DMS53 treated with DMSO at 0.1 percent for 48 hours (cell line): ENCODE measurements at regions not wholly inside any gene's neighbourhood (a gene's known extent, or its start where the extent isn't known, plus 50 kb on each side); places are given as distances from the start of the nearest gene placed in this dataset.
"Not testable (repeated sequence)": the region's sequence is repeated elsewhere in the genome, so short reads cannot be mapped to it uniquely, and the experiment has no call there.

Source experiments
- DNase-seq: peaks from one replicate; lab custom pipeline; 2025; ENCODE audit not compliant: unreplicated experiment; lab: John Stamatoyannopoulos, UW

DNA sequence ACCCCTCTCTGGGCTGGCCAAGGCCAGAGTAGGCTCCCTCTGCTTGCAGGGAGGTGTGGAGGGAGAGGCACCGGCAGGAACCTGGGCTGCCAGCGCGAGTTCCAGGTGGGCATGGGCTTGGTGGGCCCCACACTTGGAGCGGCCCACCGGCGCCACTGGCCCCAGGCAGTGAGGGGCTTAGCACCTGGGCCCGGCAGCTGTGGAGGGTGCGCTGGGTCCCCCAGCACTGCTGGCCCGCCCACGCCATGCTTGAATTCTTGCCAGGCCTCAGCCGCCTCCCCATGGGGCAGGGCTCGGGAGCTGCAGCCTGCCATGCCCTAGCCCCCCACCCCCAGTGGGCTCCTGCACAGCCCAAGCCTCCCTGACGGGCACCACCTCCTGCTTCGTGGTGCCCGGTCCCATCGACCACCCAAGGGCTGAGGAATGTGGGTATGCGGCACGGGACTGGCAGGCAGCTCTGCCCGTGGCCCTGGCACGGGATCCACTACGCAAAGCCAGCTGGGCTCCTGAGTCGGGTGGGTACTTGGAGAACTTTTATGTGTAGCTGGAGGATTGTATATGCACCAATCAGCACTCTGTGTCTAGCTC, 1648.0 kb downstream of the OLFM4 start:
- DNase-seq = no peak

DNA sequence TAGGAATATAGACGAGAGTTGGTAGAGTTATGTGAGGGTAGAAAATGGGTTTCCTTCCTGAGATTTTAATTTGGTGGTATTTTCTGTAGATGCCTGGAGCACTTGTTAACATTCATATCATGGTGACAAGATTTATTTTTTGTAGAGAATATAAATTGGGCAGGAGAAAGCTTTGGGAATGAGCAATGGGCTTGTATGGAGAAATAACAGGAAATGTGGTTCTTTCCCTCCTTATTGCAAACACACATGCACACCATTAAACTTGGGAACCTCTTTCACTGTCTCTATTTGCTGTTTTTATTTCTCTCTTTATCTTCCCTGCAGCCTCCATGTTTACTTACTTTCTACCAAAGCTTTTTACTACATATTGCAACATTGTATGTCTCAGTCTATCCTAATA, 1653.6 kb downstream of the OLFM4 start:
- DNase-seq = no peak

DNA sequence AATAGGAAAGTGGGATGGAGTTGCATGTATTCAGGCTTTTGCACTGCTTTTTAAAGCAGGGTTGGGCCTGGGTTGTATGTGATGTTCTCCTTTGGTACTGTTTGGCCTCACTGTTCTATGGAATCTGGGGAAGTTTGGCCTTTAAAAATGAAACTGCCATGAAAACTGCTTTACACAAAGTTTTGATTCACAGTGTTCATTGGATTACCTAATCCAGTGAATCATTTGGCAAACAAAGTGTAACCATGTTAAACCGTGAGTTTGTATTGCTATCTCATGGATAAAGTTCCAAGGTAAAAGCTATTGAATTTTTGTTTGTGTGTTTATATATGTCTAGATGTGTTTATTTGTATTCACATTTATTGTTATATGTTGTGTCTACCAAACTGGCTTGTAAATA, 1658.6 kb downstream of the OLFM4 start:
- DNase-seq = no peak

DNA sequence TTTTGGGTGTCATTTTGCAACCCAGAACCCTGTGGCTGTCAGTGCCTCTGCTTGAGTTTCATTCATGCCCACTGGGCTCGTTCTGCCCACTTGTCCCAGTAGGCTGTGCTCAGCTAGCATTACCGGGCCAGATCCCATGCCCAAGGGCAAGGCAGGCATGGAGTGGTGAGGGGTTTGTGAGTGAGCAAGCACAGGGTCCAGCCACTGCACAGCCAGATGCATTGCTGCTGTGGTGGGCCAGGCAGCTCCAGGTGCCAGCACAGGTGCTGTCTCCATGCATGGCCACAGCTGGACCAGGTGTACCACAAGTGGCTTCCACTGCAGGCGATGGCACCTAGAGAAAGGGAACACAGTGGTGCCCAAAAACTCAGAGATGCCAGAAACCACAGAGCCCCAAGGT, 1671.2 kb downstream of the OLFM4 start:
- DNase-seq = no peak

DNA sequence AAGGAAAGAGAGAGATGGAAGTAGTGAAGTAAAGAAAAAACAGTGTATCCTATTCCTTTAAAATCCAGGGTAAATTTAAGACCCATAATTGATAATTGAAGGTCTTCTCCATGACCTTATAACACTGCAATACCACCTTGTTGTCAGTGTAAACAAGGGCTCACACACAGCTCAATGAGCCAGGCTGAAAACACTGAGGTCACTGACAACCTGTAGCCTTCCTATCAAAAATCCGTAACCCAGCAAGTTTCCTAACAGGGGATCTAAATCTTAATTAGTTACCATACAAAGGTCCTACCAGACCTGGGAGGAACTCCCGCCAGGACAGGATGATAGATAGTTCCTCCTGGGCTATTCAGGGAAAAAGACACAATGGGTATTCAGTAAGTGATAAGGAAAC, 1677.1 kb downstream of the OLFM4 start:
- peak; percentile 42 for DNase-seq

DNA sequence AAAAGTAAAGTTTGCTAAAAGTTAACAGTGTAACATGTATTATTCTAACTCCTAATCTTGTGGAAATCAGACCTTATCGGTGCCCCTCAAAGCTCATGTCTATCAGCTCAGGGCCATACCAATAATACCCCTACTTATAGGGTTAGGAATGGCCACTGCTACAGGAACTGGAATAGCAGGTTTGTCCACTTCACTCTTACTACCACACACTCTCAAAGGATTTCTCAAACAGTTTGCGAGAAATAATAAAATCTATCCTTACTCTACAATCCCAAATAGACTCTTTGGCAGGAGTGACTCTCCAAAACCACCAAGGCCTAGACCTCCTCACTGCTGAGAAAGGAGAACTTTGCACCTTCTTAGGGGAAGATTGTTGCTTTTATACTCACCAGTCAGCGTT, 1677.7 kb downstream of the OLFM4 start:
- peak; percentile 84 for DNase-seq

DNA sequence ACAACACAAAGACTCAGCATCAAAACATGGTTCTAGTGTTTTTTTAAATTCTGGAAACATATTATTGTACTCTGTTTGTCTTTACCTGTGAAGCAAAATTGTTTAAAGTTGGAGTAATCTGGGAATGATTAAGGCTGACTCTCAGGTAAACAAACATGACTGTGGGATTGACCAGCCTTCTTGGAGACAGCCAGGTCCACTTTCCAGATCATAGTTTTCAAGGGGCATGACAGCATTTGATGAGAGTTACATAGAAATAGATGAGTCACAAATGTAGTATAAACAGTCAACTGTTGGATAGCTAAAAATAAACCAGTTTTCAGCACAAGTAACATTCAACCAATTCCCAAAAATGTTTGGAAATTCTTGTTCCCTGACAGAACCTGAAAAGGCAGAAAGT, 1680.9 kb downstream of the OLFM4 start:
- DNase-seq = peak; percentile 81

DNA sequence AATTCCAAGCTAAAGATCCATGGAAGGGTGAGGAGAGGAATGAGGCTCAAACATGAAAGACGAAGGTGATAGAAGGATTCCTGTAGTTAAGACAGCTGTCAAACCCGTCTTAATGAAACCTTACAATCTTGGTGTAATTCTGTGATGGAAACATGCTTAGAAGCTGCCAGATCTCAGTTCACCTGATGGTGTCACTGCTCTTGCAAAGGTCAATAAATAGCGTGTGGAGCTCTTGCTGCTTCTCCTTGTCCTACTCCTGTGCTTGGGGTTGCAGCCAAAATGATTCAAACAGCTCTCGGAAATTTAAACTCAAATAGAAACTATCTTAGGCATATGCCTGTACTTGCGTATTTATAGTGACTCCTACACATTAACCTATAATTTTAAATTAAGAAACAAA, 1705.0 kb downstream of the OLFM4 start:
- peak; percentile 48 for DNase-seq

DNA sequence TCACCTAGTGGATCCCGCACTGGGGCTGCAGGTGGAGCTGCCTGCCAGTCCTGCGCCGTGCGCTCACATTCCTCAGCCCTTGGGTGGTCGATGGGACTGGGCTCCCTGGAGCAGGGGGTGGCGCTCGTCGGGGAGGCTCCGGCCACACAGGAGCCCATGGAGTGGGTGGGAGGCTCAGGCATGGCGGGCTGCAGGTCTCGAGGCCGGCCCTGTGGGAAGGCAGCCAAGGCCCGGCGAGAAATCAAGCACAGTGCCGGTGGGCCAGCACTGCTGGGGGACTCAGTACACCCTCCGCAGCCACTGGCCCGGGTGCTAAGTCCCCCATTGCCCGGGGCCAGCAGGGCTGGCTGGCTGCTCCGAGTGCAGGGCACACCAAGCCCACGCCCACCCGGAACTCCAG, 1708.6 kb downstream of the OLFM4 start:
- not testable (repeated sequence) for DNase-seq

DNA sequence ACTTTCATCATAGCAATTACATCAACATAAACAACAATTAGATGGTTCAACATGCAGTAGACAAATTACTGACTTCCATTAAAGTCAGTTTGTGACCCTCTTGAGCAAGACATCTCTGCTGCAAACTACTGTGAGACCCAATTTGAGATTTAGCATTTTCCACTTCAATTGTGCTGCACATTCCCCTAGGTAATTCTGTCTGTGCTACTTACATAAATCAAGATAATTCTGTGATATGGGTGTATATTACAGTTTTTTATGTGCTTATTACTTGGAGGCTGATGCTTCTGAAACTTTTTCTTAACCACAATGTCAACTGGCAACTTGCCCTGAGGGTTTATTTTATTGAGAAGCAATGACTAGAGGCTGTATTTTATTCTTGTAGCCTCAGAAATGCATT, 1714.4 kb downstream of the OLFM4 start:
- DNase-seq = no peak

DNA sequence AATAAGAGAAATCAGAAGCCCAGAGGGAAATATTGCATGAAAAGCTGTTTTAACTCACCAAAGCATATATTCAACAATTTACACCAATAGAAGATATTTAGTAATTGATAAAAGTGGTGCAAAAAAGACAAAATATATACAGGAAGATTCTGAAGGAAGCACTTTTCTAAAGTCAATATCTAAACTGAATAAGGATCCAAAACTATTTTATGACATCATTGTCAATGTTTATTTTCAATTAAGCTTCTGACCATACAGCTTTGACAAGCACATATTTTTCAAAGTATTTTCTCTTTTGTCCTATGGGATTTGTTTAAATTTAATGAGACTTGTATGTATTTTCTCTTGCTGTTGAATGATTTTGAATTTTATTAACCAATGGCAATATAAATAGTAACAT, 1716.1 kb downstream of the OLFM4 start:
- DNase-seq = no peak

DNA sequence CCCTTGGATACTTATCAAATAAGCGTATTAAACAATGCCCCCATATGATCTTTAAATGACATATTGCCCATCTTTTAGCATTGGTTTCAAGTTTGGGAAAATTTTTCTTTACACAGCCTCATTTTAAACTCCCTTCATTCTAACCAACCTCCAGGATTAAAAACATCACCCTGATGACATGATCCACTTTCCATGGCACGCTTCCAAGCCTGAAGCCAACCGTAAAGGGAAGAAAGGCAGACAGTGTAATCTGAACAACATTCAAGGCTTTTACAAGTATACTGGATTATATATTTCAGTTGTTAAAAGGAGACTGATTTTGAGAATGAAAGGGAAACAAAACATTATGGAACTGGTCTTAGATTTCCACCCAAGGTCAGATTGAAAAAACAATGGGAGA, 1721.9 kb downstream of the OLFM4 start:
- no peak for DNase-seq

DNA sequence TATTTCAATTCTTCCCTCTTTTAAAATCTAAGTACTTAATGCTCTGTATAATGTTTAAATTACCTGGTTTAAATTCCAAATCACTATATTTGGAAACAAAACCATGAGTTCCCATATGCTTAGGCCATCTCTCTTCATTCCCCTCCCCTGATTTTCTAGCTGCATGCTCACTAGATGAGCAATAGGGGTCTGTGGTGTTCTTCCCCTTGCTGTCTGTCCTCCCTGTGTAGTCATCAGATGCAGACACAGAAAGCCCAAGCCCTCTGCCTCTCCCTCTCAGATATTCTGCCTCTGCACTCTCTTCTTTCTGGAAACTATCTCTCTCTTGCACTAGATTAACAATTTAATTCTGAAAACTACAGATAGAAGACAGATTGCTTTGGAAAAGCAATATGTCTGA, 1730.2 kb downstream of the OLFM4 start:
- DNase-seq = no peak

DNA sequence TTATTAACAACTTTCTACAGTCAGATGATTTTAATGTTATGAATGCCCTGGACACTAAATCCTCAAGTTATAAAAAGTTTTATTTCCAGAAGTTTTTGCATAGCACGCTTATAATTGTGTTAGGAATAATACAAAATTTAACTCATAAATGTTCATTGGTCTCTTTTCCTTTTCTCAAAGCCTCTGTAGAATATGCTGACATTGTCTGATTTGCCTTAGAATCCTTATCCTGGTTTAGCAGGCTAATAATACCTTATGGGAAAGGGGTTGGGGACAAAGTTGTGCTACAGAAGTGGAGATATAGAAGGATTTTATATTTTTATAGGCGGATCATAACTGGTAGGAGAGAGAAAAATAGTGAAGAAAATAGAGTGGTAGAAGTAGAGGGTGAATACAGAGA, 1739.6 kb downstream of the OLFM4 start:
- no peak for DNase-seq

DNA sequence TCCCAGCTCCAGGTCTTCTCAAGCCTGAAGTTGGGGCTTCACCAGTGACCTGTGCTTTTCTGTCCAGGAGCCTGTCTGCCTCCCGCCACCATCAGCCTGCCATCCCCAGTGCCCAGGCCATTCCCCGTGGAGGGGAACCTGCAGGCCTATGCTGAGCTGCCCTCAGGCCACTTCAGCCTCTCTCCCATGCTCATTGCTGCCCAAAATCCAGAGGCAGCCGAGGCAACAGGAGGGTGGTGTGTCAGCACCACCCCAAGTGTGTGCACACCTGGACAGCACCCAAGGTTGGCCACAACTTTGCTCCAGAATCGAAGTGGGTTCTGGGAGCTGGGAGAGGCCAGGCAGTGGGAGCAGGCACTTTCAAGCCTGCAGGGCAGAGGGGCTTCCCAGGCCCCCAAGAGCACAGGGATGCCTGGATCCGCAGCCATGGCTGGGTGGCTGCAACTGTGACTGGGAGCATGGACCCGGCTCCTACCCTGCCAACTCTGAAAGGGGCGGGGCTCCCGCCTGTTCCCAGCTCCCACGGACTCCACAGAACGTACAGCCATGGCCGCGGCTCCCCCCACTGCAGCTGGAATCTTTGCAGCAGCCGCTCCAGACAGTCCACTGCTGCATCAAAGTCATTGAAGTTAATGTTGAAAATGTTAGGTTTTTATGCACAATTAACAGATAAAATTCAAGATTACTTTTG, 1747.0 kb downstream of the OLFM4 start:
- no peak for DNase-seq

DNA sequence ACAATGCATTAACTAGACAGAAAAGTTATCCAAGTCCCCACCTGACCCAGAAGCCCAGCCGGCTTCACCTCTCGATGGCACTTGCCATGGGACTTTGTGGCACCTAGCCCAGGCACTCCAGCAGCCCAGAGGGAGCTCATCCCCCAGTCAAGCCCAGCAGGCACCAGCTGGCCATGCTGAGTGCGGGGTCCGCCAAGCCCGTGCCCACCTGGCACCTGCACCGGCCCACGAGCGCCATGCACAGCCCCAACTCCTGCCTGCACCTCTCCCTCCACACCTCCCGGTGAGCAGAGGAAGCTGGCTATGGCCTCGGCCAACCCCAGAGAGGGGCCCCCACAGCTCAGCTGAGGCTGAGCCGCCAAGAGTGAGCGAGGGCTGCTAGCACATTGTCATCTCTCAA, 1759.1 kb downstream of the OLFM4 start:
- no peak for DNase-seq

DNA sequence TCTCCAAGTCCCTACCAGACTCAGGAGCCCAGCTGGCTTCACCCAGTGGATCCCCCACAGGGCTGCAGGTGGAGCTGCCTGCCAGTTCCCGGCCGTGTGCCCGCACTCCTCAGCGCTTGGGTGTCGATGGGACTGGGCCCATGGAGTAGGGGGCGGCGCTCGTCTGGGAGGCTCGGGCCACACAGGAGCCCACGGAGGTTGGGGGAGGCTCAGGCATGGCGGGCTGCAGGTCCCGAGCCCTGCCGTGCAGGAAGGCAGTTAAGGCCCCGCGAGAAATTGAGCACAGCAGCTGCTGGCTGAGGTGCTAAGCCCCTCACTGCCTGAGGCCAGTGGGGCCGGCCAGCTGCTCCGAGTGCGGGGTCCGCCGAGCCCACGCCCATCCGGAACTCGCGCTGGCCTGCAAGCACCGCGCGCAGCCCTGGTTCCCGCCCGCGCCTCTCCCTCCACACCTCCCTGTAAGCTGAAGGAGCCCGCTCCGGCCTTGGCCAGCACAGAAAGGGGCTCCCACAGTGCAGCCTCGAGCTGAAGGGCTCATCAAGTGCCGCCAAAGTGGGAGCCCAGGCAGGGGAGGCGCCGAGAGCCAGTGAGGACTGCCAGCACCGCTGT, 1771.1 kb downstream of the OLFM4 start:
- DNase-seq = no peak

DNA sequence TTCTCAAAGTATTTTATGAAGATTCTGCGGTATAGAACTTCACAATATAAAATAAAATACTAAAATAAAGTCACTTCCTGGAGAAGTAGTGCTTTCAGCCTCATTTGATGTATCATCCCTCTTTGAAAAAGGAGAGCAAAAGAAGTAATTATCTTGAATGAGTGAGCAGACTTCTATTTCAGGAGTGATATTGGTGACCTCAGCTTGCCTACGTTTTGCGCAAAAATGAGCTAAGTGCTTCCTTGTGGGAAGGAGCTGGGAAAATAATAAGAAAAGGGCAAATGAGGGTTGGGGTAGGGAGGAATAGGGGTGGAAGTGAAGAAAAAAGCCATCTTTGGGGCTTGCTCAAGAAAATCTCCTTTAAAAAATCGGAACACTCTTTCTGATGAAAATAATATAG, 1773.6 kb downstream of the OLFM4 start:
- DNase-seq = no peak

DNA sequence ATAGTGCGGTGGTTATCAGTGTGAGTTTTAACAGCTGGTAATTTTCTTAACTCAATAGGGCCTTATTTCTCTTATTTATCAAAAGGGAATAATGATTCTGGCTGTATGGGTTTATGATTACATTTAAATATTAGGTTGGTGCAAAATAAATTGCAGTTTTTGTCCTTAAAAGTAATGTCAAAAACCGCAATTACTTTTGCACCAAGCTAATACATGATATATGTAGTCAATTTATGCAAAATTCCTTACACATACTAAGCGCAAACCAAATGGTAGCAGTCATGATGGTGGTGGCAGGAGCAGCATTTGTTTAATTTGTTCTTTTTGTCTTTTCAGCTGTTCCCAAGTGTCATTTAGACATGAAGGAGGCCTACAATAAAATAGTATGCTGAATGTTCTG, 1777.1 kb downstream of the OLFM4 start:
- DNase-seq = no peak

DNA sequence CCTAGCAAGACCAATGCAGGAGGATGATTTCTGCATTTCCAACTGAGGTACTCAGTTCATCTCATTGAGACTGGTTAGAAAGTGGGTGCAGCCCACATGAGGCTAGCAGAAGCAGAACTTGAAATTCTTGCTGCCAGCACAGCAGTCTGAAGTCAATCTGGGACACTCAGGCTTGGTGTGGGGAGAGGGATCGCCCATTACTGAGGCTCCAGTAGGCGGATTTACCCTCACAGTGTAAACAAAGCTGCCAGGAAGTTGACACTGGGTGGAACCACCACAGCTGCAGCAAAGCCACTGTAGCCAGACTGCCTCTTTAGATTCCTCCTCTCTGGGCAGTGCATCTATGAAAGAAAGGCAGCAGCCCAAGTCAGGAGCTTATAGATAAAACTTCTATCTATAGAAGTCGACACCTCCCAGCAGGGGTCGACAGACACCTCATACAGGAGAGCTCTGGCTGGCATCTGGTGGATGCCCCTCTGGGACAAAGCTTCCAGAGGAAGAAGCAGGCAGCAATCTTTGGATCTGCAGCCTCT, 1793.4 kb downstream of the OLFM4 start:
- peak; percentile 79 for DNase-seq

DNA sequence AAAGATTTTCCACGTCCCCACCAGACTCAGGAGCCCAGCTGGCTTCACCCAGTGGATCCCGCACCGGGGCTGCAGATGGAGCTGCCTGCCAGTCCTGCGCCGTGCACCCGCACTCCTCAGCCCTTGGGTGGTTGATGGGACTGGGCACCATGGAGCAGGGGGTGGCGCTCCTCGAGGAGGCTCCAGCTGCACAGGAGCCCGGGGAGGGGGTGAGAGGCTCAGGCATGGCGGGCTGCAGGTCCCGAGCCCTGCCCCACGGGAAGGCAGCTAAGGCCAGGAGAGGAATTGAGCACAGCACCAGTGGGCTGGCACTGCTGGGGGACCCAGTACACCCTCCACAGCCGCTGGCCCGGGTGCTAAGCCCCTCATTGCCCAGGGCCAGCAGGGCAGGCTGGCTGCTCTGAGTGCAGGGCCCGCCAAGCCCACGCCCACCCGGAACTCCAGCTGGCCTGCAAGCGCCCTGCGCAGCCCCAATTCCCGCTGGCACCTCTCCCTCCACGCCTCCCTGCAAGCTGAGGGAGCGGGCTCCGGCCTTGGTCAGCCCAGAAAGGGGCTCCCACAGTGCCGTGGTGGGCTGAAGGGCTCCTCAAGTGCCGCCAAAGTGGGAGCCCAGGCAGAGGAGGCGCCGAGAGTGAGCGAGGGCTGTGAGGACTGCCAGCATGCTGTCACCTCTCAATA, 1800.9 kb downstream of the OLFM4 start:
- not testable (repeated sequence) for DNase-seq

DNA sequence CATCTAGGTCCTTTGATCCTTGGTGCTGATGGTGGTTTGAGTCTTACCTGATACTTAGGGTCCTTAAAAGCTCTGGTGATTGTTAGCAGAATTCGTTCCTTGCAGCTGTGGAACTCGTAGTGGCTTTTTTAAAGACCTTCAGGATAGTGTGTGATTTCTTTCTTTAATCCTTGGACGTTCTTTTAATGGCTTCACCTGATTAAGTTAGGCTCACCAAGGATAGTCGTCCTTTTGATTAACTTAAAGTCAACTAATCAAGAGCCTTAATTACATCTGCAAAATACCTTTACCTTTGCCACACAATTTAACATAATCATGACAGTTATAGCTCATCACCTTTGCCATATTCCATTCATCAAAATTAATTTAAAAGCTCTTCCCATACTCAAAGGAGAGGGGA, 1807.7 kb downstream of the OLFM4 start:
- no peak for DNase-seq
